Activated naive CD4-positive, alpha-beta T cell treated with anti-CD3 and anti-CD28 coated beads, Interleukin-2, amount 50 U/mL, for 72 hours (primary cell): ENCODE measurements at regions not wholly inside any gene's neighbourhood (a gene's known extent, or its start where the extent isn't known, plus 50 kb on each side); places are given as distances from the start of the nearest gene placed in this dataset.

Experiments
- ATAC-seq, 2 donors: fragments of 150-1000 bp; cut with Tn5 transposase; 2 replicates each; pipeline ENCODE4 v1.10.0; 2021; ENCODE audit warnings: mild to moderate bottlenecking in 2 of 2, moderate library complexity in 2 of 2
- DNase-seq, 2 donors: peaks; one replicate each; pipeline ENCODE4 v3.0.0; 2021 to 2022; ENCODE audit warnings: low spot score in 2 of 2
- H3K27ac Mint-ChIP-seq, 2 donors: one replicate each; pipeline ENCODE4 v1.8.0; 2022; ENCODE audit warnings: mild to moderate bottlenecking in 2 of 2, mixed read lengths in 2 of 2
- H3K36me3 Mint-ChIP-seq, 2 donors: one replicate each; pipeline ENCODE4 v1.8.0; 2022; ENCODE audit warnings: mixed read lengths in 2 of 2
- H3K9me3 Mint-ChIP-seq, 2 donors: one replicate each; pipeline ENCODE4 v1.8.0; 2022; ENCODE audit warnings: mixed read lengths in 2 of 2

GRCh38 chr10:118537623-118538022, 57.8 kb downstream of the PRLHR start:
- no peak for ATAC-seq
- Mint-ChIP-seq H3K36me3 (no peaks in the 10 kb centered on the region), H3K27ac (no peak overlapping the region), H3K9me3 (no peaks in the 10 kb centered on the region)
- no peak for DNase-seq

GRCh38 chr10:118534136-118534535, 61.3 kb downstream of the PRLHR start:
- Mint-ChIP-seq H3K36me3 (no peaks in the 10 kb centered on the region), H3K9me3 (no peaks in the 10 kb centered on the region), H3K27ac (no peak overlapping the region)
- no peak for DNase-seq
- ATAC-seq = no peak

- no peak for DNase-seq
- no peaks in the 10 kb centered on the region for H3K9me3 Mint-ChIP-seq
- no peak for ATAC-seq
Observed at GRCh38 chr10:118531105-118531852, 64.2 kb downstream of the PRLHR start.

GRCh38 chr10:118528426-118528825, 67.0 kb downstream of the PRLHR start:
- Mint-ChIP-seq H3K9me3 (no peaks in the 10 kb centered on the region), H3K27ac (no peak overlapping the region), H3K36me3 (no peaks in the 10 kb centered on the region)
- DNase-seq (no peak), ATAC-seq (no peak)

More at GRCh38 chr10:118531105-118531852, 64.2 kb downstream of the PRLHR start:
- H3K36me3 Mint-ChIP-seq = no peaks in the 10 kb centered on the region
- H3K27ac Mint-ChIP-seq = peak overlapping the region in 1 of 2 donors; percentile 44

GRCh38 chr10:118523775-118524174, 71.7 kb downstream of the PRLHR start:
- DNase-seq = no peak
- ATAC-seq = no peak
- no peak overlapping the region for H3K27ac Mint-ChIP-seq

GRCh38 chr10:118522791-118523498, 72.5 kb downstream of the PRLHR start:
- peaks cover 0 to 4% of the 10 kb centered on the region in 2 donors for H3K9me3 Mint-ChIP-seq
- DNase-seq (no peak), ATAC-seq (peak in 1 of 2 donors; percentile 72)
- H3K36me3 Mint-ChIP-seq = no peaks in the 10 kb centered on the region
- no peak overlapping the region for H3K27ac Mint-ChIP-seq

More at GRCh38 chr10:118523775-118524174, 71.7 kb downstream of the PRLHR start:
- no peaks in the 10 kb centered on the region for H3K9me3 Mint-ChIP-seq
- H3K36me3 Mint-ChIP-seq = no peaks in the 10 kb centered on the region

- Mint-ChIP-seq H3K27ac (no peak overlapping the region), H3K36me3 (no peaks in the 10 kb centered on the region), H3K9me3 (peaks cover 0 to 7% of the 10 kb centered on the region in 2 donors)
- no peak for ATAC-seq
- no peak for DNase-seq
Observed at GRCh38 chr10:118521415-118522117, 73.9 kb downstream of the PRLHR start.

- H3K9me3 Mint-ChIP-seq = peaks cover 0 to 7% of the 10 kb centered on the region in 2 donors
- ATAC-seq (no peak), DNase-seq (no peak)
- H3K36me3 Mint-ChIP-seq = no peaks in the 10 kb centered on the region
- H3K27ac Mint-ChIP-seq = no peak overlapping the region
Observed at GRCh38 chr10:118520116-118520742, 75.2 kb downstream of the PRLHR start.

- Mint-ChIP-seq H3K27ac (no peak overlapping the region), H3K36me3 (no peaks in the 10 kb centered on the region), H3K9me3 (peaks cover 0 to 7% of the 10 kb centered on the region in 2 donors)
- ATAC-seq (no peak), DNase-seq (no peak)
Observed at GRCh38 chr10:118518095-118518494, 77.4 kb downstream of the PRLHR start.

GRCh38 chr10:118516716-118517115, 78.7 kb downstream of the PRLHR start:
- ATAC-seq (no peak), DNase-seq (no peak)
- Mint-ChIP-seq H3K36me3 (no peaks in the 10 kb centered on the region), H3K27ac (no peak overlapping the region), H3K9me3 (peaks cover 0 to 7% of the 10 kb centered on the region in 2 donors)

- Mint-ChIP-seq H3K27ac (no peak overlapping the region), H3K9me3 (peaks cover 0 to 4% of the 10 kb centered on the region in 2 donors), H3K36me3 (no peaks in the 10 kb centered on the region)
- ATAC-seq (no peak), DNase-seq (no peak)
Observed at GRCh38 chr10:118513174-118513573, 82.3 kb downstream of the PRLHR start.

- no peaks in the 10 kb centered on the region for H3K36me3 Mint-ChIP-seq
- no peak for ATAC-seq
- DNase-seq = no peak
- no peaks in the 10 kb centered on the region for H3K9me3 Mint-ChIP-seq
- H3K27ac Mint-ChIP-seq = no peak overlapping the region
Observed at GRCh38 chr10:118511711-118512110, 83.7 kb downstream of the PRLHR start.

- Mint-ChIP-seq H3K27ac (no peak overlapping the region), H3K9me3 (no peaks in the 10 kb centered on the region), H3K36me3 (no peaks in the 10 kb centered on the region)
- DNase-seq = no peak
- no peak for ATAC-seq
Observed at GRCh38 chr10:118508863-118509262, 86.6 kb downstream of the PRLHR start.

GRCh38 chr10:118508355-118508754, 87.1 kb downstream of the PRLHR start:
- Mint-ChIP-seq H3K9me3 (no peaks in the 10 kb centered on the region), H3K27ac (no peak overlapping the region), H3K36me3 (no peaks in the 10 kb centered on the region)
- DNase-seq (no peak), ATAC-seq (no peak)

GRCh38 chr10:118506671-118507590, 88.5 kb downstream of the PRLHR start:
- no peaks in the 10 kb centered on the region for H3K36me3 Mint-ChIP-seq
- no peaks in the 10 kb centered on the region for H3K9me3 Mint-ChIP-seq
- DNase-seq (no peak), ATAC-seq (peak in 1 of 2 donors; percentile 44)
- H3K27ac Mint-ChIP-seq = no peak overlapping the region

GRCh38 chr10:118505363-118505762, 90.1 kb downstream of the PRLHR start:
- Mint-ChIP-seq H3K9me3 (no peaks in the 10 kb centered on the region), H3K36me3 (no peaks in the 10 kb centered on the region), H3K27ac (no peak overlapping the region)
- no peak for DNase-seq
- peak; percentile 28 to 70 for ATAC-seq
